ENCODE measurements at regions not wholly inside any gene's neighbourhood (a gene's known extent, or its start where the extent isn't known, plus 50 kb on each side); places are given as distances from the start of the nearest gene placed in this dataset.

DNA sequence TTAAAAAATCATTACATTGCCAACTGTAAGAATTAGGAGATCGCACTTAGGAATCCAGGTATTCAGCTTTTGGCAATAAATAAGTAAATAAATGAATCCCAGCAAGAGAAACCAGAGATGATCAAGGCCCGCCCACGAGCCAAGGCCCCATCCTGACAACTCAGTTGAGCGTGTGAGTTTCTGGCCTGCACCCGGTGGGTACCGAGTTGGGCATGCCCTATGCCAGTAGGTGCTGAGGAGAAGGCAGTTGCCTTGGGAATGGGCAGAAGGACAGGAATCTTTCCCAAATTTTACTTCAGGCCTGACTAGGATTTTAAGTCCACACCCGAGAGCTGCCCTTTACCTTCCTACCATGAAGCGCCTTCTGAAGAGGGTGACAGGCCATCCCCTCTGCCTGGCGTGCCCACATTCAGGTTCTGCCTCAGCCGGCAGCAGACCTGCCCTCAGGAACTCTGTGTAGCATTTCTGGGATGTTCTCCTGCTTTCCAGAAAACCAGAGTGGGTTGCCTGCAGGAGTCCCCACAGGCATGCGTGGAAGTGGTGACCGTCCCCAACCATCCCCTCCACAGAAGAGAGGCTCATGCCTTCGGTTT, 99.3 kb upstream of the ALDH1A3 start:
- Histone ChIP-seq H3K9me3 (ENCODE audit: control insufficient read depth, low read length) (peaks cover 7% of the 10 kb centered on the region), H3K4me3 (ENCODE audit: extremely low read depth, insufficient read depth, low read length, poor library complexity, severe bottlenecking) (no peak overlapping the region), H3K27ac (ENCODE audit: low read depth, low read length, severe bottlenecking) (no peak overlapping the region), H3K36me3 (ENCODE audit: control insufficient read depth, insufficient read depth, low read length) (no peaks in the 10 kb centered on the region), H3K4me1 (ENCODE audit: control insufficient read depth, insufficient read depth, low read length, poor library complexity, severe bottlenecking) (no peaks in the 10 kb centered on the region)
- 88 to 89% methylated on average over 8 to 10 of the region's 13 CpGs for WGBS, 2 experiments (ENCODE audit: insufficient coverage in 2 of 2)

DNA sequence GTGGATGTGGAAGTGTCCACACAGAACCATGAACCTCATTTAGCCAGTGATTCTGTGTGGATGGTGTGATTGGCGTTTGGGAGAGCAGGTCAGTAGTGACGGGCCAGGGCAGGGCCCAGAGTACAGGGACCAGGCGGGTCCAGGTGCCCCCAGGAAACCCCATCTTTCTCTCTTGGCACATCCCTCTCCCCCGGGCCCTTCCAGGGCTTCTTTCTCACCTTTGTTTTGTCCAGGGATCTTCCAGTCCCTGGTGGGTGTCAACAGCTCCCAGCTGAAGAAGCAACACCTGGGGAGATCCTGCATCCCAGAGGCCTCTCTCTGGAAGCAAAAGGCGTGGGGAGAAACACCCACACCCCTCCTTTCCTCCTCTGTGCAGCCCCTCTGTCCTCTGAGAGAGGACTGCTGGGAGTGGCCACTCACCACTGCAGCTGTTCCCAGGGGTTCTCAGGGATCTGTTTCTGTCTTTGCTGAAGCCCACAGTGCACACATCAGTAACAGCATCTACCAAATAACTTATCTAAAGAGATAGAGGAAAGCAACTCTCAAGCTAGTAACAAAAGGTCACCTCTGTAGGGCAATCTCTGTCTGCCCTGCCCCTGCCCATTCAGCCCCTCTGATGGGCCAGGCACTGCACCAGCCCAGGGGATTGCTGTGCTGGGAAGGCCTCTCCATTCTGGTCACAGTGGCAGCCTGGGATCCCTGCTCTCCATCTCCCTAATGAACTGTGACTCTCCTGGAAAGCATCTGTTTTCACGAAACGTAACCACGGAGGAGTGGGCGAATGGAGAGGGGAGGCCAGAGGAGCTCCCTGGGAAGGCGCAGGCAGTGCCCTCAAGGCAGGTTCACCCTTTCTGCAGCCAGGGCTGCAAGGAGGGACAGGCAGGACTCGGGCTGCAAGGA, 98.3 kb upstream of the ALDH1A3 start:
- Histone ChIP-seq H3K4me1 (ENCODE audit: control insufficient read depth, insufficient read depth, low read length, poor library complexity, severe bottlenecking) (no peaks in the 10 kb centered on the region), H3K9me3 (ENCODE audit: control insufficient read depth, low read length) (no peaks in the 10 kb centered on the region), H3K27ac (ENCODE audit: low read depth, low read length, severe bottlenecking) (no peak overlapping the region), H3K4me3 (ENCODE audit: extremely low read depth, insufficient read depth, low read length, poor library complexity, severe bottlenecking) (no peak overlapping the region), H3K36me3 (ENCODE audit: control insufficient read depth, insufficient read depth, low read length) (no peaks in the 10 kb centered on the region)
- 86 to 87% methylated on average over 6 of the region's 11 CpGs for WGBS, 2 experiments (ENCODE audit: insufficient coverage in 2 of 2)

DNA sequence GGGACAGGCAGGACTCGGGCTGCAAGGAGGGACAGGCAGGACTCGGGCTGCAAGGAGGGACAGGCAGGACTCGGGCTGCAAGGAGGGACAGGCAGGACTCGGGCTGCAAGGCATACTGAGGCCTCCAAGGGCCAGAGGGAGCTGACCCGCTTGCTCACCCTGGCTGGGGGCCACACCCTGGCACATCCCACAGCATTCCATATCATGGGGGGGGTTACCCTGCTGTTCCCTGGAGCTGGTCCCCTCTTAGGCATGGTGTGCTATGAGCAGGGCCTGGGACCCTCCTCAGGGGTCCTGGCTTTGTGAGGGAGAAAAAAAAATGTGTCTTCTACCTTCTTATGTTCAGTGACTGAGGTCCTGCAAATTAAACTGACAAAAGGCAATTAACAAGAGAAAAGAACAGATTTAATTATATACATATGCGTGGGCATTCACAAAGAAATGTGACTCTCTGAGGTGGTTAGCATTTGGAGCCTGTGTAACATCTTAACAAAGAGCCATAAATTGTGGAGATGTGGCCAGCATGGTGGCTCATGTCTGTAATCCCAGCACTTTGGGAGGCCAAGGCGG, 97.6 kb upstream of the ALDH1A3 start:
- Histone ChIP-seq H3K36me3 (ENCODE audit: control insufficient read depth, insufficient read depth, low read length) (no peaks in the 10 kb centered on the region), H3K27ac (ENCODE audit: low read depth, low read length, severe bottlenecking) (no peak overlapping the region), H3K4me3 (ENCODE audit: extremely low read depth, insufficient read depth, low read length, poor library complexity, severe bottlenecking) (no peak overlapping the region), H3K4me1 (ENCODE audit: control insufficient read depth, insufficient read depth, low read length, poor library complexity, severe bottlenecking) (no peaks in the 10 kb centered on the region), H3K9me3 (ENCODE audit: control insufficient read depth, low read length) (no peaks in the 10 kb centered on the region)
- 80 to 100% methylated on average over 2 to 3 of the region's 7 CpGs for WGBS, 2 experiments (ENCODE audit: insufficient coverage in 2 of 2)

DNA sequence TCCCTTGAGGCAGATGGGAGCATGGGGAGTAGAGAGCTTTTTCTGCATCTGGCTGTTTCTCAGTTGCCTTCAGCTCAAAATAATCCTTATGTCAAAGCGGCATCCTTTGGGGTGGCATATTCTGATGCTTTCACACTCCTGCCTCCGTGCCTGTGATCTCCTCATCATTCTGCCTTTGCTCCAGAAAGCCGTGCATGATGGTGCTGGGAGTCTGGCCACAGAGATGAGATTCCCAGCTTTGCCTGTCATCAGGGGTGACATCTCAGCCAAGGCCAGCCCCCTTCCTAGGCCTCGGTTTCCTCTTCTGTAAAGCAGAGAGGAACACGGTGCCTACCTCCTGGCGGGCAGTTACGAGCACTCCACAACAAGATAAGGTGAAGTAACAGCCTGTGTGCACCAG, 96.3 kb upstream of the ALDH1A3 start:
- no peaks in the 10 kb centered on the region for H3K4me1 ChIP-seq (ENCODE audit: control insufficient read depth, insufficient read depth, low read length, poor library complexity, severe bottlenecking)
- H3K36me3 ChIP-seq (ENCODE audit: control insufficient read depth, insufficient read depth, low read length), result no peaks in the 10 kb centered on the region
- no peak overlapping the region for H3K27ac ChIP-seq (ENCODE audit: low read depth, low read length, severe bottlenecking)
- H3K4me3 ChIP-seq (ENCODE audit: extremely low read depth, insufficient read depth, low read length, poor library complexity, severe bottlenecking), result no peak overlapping the region
- 98% methylated on average over 6 to 7 of the region's 7 CpGs for WGBS, 2 experiments (ENCODE audit: insufficient coverage in 2 of 2)
- no peaks in the 10 kb centered on the region for H3K9me3 ChIP-seq (ENCODE audit: control insufficient read depth, low read length)

DNA sequence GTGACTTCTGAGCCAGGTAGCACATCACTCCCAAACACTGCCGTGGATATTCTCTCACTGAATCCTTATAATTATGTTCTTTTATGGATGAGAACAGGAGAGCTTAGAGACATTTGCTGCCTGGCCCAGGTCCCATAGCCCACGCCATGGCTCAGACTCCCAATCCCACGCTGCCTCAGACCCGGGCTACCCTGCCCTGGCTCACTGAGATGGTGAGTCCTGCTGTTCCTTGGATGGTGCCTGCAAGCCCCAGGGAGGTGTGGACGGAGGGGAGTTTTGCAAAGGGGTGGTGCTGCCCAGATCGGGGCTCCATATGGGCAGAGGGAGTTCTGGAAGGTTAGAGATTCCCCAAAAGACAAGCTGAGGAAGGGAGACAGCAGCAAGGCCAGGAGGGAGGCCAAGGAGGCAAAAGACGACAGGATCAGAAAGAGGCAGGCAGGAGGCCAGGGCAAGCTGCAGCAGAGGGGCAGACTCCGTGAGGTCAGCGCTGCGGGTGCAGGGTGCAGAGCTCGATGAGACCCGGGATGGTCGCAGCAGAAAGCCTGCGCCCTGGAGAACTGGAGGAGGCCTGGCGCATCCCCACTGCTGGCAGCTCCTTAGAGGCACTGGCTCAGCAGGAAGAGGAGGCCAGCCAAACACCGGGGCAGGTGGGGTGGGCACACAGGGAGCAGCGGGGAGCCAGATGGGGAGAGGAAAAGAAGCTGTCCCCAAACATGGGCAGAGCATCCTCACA, 95.7 kb upstream of the ALDH1A3 start:
- 92 to 93% methylated on average over 16 of the region's 17 CpGs for WGBS, 2 experiments (ENCODE audit: insufficient coverage in 2 of 2)
- Histone ChIP-seq H3K27ac (ENCODE audit: low read depth, low read length, severe bottlenecking) (no peak overlapping the region), H3K36me3 (ENCODE audit: control insufficient read depth, insufficient read depth, low read length) (no peaks in the 10 kb centered on the region)

DNA sequence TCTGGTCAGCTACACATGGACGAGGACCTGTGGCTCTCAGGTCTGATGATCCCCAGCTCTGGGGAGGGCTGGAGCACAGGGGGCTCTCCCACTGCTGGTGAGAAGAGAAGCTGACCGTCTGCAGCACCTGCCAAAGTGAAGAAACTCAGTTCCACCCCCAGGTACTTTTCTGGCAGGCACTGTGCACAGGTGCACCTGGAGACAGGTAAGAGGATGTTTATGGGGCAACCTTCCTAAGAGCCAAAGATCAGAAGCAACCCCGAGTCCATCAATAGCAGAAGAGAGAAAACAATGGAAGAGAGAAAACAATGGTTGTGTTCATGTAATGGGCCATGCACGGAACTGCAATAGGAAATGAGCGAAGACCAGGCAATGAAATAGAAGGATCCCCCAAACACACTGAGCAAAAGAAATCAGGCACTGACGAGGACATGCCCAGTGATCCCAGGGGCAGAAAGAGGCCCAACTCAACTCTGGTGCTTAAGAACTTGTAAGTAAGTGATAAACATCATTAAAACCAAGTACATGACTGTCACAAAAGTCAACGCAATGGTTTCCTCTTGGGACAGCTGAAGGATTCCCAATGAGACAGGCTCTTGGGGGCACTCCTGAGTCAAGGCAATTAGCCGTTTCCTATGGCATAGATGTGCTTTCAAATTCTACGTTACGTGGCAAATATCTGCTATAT, 95.0 kb upstream of the ALDH1A3 start:
- 90 to 94% methylated on average over 4 to 6 of the region's 10 CpGs for WGBS, 2 experiments (ENCODE audit: insufficient coverage in 2 of 2)
- Histone ChIP-seq H3K4me1 (ENCODE audit: control insufficient read depth, insufficient read depth, low read length, poor library complexity, severe bottlenecking) (no peaks in the 10 kb centered on the region), H3K36me3 (ENCODE audit: control insufficient read depth, insufficient read depth, low read length) (no peaks in the 10 kb centered on the region), H3K4me3 (ENCODE audit: extremely low read depth, insufficient read depth, low read length, poor library complexity, severe bottlenecking) (no peak overlapping the region), H3K9me3 (ENCODE audit: control insufficient read depth, low read length) (no peaks in the 10 kb centered on the region), H3K27ac (ENCODE audit: low read depth, low read length, severe bottlenecking) (no peak overlapping the region)

More for the DNA sequence above, 95.7 kb upstream of the ALDH1A3 start:
- no peak overlapping the region for H3K4me3 ChIP-seq (ENCODE audit: extremely low read depth, insufficient read depth, low read length, poor library complexity, severe bottlenecking)
- no peaks in the 10 kb centered on the region for H3K4me1 ChIP-seq (ENCODE audit: control insufficient read depth, insufficient read depth, low read length, poor library complexity, severe bottlenecking)
- no peaks in the 10 kb centered on the region for H3K9me3 ChIP-seq (ENCODE audit: control insufficient read depth, low read length)

DNA sequence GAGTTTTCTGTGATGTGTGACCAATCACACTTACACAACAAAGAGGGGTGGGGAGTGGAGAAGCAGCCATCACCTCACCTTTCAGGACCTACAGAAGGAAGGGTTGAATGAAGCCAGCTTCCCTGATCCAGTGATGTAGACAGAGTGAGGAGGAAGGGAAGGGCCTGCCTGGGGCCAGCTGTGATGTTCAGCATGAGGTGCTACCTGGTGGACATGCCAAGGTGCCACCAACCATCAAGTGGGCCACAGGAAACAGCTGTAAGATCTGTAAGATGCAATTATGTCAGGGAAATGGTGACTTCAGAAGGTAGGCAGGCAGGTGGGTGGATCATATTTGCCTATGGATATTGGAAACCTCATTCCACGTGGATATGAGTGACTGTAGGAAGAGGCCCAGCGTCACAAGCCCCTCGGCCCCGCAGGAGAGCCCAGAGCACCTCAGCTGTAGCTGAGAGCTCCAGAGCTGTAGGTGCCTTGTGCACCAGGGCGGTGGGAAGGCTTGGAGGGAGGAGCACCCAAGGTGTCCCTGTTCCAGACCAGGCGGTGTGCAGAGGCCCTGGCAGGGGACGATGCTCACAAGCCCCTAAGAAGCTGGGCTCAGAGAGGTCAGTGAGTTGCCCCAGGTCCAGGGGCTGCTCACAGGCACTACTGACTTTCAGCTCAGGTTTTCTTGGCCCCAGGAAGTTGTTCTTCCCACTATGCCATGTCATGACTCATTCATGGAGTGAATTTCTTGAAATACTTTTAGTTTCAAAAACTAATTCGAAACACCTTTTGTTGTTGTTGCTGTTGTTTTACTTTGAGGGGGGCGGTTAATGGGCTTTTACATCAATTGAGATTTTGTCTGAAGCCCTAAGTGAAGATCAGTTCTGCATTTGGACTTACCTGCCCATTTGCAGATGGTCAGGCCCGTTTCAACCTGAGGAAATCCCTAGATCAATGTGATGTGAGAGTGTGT, 94.2 kb upstream of the ALDH1A3 start:
- no peaks in the 10 kb centered on the region for H3K4me1 ChIP-seq (ENCODE audit: control insufficient read depth, insufficient read depth, low read length, poor library complexity, severe bottlenecking)
- H3K4me3 ChIP-seq (ENCODE audit: extremely low read depth, insufficient read depth, low read length, poor library complexity, severe bottlenecking), result no peak overlapping the region
- H3K9me3 ChIP-seq (ENCODE audit: control insufficient read depth, low read length), result no peaks in the 10 kb centered on the region
- WGBS, 2 experiments (ENCODE audit: insufficient coverage in 2 of 2), result 92 to 97% methylated on average over 8 to 10 of the region's 10 CpGs
- H3K27ac ChIP-seq (ENCODE audit: low read depth, low read length, severe bottlenecking), result no peak overlapping the region
- no peaks in the 10 kb centered on the region for H3K36me3 ChIP-seq (ENCODE audit: control insufficient read depth, insufficient read depth, low read length)

DNA sequence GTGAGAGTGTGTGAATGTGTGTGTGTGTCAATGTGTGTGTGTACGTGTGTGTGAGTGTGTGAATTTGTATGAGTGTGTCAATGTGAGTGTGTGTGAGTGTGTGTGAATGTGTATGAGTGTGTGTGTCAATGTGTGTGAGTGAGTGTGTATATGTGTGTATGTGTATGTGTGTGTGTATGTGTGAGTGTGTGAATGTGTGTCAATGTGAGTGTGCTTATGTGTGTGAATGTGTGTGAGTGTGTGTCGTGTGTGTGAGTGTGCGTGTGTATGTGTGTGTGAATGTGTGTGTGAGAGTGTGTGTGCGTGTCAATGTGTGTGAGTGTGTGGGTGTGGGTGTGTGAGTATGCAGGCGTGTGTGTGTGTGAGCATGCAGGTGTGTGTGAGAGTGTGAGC, 93.5 kb upstream of the ALDH1A3 start:
- H3K9me3 ChIP-seq (ENCODE audit: control insufficient read depth, low read length), result no peaks in the 10 kb centered on the region
- H3K36me3 ChIP-seq (ENCODE audit: control insufficient read depth, insufficient read depth, low read length), result no peaks in the 10 kb centered on the region
- no peak overlapping the region for H3K4me3 ChIP-seq (ENCODE audit: extremely low read depth, insufficient read depth, low read length, poor library complexity, severe bottlenecking)
- H3K4me1 ChIP-seq (ENCODE audit: control insufficient read depth, insufficient read depth, low read length, poor library complexity, severe bottlenecking), result no peaks in the 10 kb centered on the region
- no peak overlapping the region for H3K27ac ChIP-seq (ENCODE audit: low read depth, low read length, severe bottlenecking)
- WGBS, 2 experiments (ENCODE audit: insufficient coverage in 2 of 2), result 96 to 98% methylated on average over 4 to 5 of the region's 5 CpGs

DNA sequence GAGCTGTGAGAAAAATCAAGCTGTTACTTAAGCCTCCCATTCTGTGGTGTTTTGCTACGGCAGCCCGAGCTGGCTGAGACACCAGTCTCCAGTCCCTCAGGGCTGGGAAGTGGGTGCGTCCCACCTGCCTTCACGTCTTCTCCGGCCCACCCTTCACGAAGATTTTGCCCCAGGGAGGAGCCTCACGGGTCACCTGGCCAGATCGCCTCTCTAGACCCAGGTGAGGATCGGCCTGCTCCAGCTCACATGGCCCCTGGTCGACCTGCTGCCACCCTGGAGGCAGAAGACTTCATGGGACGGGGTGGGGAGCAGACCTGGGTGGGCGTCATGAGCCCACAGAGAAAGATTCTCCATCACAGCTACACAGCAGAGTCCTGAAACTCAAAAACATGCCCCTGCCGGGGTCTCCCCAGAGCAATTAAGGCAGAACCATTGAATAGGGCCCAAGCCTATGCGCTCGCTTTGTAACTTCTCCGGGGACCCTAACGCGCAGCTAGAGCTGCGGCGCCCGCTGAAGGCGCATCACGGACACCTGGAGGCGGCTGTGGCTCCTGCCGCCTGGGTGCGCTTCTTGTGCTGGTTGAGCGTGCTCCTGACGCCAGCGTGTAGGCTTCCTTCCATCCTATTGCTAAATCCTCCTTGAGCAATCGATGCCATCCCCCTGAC, 92.6 kb upstream of the ALDH1A3 start:
- no peaks in the 10 kb centered on the region for H3K4me1 ChIP-seq (ENCODE audit: control insufficient read depth, insufficient read depth, low read length, poor library complexity, severe bottlenecking)
- no peak overlapping the region for H3K4me3 ChIP-seq (ENCODE audit: extremely low read depth, insufficient read depth, low read length, poor library complexity, severe bottlenecking)
- no peak overlapping the region for H3K27ac ChIP-seq (ENCODE audit: low read depth, low read length, severe bottlenecking)
- no peaks in the 10 kb centered on the region for H3K36me3 ChIP-seq (ENCODE audit: control insufficient read depth, insufficient read depth, low read length)
- 91 to 95% methylated on average over 27 to 28 of the region's 30 CpGs for WGBS, 2 experiments (ENCODE audit: insufficient coverage in 2 of 2)
- H3K9me3 ChIP-seq (ENCODE audit: control insufficient read depth, low read length), result no peaks in the 10 kb centered on the region

Data from mesodermal cell (in vitro differentiated cells).